ENCODE measurements at regions not wholly inside any gene's neighbourhood (a gene's known extent, or its start where the extent isn't known, plus 50 kb on each side); places are given as distances from the start of the nearest gene placed in this dataset.

DNA sequence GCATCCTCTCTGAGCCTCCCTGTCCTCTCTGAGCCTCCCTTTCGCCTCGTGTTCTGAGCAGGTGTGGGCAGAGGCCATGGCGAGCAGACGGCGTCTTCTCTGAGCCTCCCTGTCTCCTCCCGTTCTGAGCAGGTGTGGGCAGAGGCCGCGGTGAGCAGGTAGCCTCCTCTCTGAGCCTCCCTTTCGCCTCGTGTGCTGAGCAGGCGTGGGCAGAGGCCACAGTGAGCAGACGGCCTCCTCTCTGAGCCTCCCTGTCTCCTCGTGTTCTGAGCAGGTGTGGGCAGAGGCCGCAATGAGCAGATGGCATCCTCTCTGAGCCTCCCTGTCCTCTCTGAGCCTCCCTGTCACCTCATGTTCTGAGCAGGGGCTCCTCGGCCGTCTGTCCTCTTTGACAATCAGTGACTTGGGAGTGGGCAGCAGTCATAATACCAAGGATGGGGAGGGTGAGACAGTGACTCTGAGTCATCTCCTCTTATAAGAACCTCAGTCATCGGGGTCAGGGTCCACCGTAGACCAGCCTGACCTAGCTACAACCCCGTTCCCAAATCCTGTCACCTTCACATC is 395.1 kb upstream of the SALL3 start:
- TF ChIP-seq, protein P1, sequence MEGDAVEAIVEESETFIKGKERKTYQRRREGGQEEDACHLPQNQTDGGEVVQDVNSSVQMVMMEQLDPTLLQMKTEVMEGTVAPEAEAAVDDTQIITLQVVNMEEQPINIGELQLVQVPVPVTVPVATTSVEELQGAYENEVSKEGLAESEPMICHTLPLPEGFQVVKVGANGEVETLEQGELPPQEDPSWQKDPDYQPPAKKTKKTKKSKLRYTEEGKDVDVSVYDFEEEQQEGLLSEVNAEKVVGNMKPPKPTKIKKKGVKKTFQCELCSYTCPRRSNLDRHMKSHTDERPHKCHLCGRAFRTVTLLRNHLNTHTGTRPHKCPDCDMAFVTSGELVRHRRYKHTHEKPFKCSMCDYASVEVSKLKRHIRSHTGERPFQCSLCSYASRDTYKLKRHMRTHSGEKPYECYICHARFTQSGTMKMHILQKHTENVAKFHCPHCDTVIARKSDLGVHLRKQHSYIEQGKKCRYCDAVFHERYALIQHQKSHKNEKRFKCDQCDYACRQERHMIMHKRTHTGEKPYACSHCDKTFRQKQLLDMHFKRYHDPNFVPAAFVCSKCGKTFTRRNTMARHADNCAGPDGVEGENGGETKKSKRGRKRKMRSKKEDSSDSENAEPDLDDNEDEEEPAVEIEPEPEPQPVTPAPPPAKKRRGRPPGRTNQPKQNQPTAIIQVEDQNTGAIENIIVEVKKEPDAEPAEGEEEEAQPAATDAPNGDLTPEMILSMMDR (IDR thresholded peaks at IDR 0.05), result no peak
- TF ChIP-seq POLR2AphosphoS5 (IDR thresholded peaks at IDR 0.05), result no peak
